GM19372 (cell line): ENCODE measurements at regions not wholly inside any gene's neighbourhood (a gene's known extent, or its start where the extent isn't known, plus 50 kb on each side); places are given as distances from the start of the nearest gene placed in this dataset.

Experiments
- ATAC-seq: cut with Tn5 transposase; IDR thresholded peaks from one replicate; pipeline ENCODE4 v1.9.1; 2021; ENCODE audit warnings: mild to moderate bottlenecking, low read depth, moderate library complexity; ENCODE audit not compliant: unreplicated experiment

DNA sequence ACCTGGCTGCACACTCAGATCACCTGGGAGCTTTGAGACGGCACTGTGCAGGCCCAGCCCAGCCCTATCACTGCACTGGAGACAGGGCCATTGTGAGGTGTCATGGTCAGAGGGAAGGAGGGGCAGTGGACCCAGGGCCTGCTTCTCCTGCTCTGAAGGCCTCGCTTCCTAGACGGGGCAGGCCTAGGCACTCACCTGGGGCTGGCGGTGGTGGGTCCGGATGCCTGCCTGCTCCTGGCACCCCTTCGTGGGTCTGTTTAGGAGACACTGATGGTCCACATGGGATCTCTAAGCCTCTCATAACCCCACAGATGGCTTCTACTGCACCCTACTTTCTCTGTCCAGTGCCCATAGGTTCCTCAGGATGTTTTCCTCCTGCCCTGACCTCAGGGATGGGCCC lies 230.9 kb downstream of the MATN1 start:
- ATAC-seq: no peak

DNA sequence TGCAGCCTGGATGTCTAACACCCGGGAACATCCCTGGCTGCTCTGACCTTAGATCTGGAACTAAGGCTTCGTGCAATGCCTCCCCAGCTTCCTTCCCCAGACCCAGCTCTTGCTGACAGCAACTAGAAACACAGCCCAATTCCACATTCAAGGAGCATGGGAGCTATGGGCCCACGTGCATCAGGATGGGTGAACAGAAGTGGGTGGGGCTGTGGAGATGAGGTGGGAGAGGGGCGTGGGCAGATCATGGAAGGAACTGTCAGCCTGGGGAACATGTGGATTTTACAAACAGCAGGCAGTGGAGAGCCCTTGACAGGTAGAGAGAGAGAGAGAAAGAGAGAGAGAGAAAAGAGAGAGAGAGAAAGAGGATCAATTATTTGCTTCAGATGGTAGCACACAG lies 231.6 kb downstream of the MATN1 start:
- no peak for ATAC-seq

DNA sequence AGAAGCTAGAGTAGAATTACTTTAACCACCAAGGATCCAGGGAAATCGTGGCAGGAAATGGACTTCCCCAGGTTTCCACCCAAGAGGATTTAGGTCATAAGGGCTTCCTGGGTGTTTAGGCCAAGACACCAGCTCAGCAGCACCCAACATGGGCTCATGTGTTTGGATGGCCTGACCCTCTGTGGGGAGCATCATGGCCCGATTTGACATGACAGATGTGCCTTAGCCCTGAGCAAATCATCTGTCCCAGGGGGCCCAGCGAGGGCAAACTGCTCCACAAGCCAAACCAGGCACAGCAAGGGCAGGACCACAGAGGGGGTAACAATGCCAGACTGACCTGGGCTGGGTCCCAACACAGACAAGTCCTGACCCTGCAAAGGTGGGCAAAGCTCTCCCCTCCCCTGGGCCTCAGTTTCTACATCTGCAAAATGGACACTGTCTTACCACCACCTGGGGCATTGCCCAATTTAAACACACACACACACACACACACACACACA lies 232.8 kb downstream of the MATN1 start:
- ATAC-seq: no peak

DNA sequence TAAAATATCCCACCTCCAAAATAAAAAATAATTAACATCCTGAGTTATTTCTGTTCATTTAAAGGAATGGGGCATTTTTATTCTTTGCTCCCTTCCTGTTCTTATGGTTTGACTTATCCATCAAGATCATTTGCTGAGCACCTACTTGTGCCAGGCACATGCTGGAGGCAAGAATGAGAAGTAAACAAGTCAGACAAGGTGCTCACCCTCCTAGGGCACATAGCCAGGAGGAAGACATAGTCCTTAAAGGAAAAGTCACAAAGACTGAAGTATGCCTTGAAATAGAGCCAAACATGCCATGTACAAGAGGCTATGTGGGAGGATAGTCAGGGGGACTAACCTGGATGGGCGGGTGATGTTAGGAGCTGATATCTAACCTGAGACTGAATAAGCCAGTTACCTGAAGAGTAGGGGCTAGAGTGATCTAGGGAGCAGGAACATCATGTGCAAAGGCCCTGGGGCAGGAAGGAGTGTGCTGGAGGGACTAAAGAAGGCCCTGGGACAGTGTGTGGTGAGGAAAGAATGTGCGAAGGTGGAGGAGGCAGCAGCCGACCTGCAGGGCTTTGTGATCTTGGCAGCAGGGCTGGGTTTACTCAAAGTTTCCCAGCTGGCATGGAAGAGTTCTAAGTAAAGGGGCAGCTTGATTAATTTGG lies 233.5 kb downstream of the MATN1 start:
- ATAC-seq: no peak

DNA sequence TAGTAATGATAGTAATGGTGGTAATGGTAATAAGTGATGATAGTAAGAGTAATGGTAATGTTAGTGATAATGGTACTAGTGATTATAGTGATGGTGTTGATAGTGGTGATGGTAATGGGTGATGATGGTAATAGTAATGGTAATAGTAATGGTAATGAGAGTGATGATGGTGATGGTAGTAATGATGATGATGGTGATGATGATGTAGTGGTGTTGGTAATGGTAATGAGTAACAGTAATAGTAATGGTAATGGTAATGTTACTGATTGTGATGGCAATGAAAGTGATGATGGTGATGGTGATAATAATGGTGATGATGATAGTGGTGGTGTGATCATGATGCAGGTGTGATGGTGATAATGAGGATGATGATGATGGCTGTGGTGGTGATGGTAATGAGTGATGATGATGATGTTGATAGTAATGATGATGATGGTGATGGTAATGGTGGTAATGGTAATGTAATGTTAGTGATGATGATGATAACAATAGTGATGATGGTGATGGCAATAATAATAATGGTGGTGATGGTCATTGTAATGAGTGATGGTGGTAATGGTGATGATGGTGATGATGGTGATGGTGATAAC lies 235.0 kb downstream of the MATN1 start:
- no peak for ATAC-seq

DNA sequence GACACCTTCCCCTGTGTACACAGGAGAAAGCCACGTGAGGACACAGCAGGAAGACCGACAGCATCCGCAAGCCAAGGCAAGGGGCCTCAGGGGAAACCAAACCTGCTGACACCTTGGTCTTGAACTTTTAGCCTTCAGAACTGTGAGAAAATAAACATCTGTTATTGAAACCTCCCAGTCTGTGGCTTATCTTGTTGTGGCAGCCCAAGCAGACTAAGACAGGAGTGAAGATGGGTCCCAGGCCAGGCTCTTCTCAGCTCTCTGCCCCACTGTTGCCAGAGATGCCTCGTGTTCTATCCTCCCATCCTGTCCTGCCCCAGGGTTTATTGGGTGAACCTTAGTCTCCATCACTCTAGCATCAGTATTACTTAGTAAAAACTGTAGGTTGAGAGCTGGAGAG lies 236.3 kb downstream of the MATN1 start:
- ATAC-seq: no peak

DNA sequence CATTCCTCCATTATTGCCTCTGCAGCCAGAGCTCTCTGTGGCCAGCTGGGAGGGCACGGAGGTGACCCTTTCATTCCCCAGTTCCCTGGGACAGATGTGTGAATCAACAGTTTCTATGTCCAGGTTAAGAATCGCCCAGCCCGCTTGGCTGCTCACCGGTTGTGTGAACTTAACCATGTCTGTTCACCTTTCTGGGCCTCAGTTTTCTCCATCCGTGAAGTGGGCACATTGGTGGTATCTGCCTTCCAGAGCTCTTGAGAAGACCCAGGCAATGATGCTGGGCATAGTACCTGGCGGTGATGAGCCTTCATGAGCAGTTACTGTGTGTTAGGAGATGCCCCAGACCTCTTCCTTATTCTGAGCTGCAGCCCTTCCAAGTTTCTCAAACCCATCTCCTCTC lies 238.3 kb downstream of the MATN1 start:
- no peak for ATAC-seq

DNA sequence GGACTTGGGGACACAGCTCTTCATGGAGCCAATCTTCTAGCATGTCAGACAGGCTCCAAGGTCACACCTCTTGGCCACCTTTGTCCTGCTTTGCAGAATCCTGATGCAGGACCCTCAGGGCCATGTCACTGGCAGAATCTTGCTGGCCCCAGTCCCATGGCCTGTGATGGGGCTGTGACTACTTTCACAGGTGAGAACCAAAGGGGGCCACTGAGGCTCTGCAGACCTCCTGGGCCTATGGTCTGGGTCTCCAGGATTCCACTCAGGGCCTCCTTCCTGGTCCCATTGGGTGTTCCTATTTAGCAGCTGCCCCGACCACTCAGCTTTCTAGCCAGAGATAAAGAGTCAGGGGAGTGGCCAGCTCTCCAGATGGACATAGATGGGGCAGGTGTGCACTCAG lies 238.7 kb downstream of the MATN1 start:
- no peak for ATAC-seq

DNA sequence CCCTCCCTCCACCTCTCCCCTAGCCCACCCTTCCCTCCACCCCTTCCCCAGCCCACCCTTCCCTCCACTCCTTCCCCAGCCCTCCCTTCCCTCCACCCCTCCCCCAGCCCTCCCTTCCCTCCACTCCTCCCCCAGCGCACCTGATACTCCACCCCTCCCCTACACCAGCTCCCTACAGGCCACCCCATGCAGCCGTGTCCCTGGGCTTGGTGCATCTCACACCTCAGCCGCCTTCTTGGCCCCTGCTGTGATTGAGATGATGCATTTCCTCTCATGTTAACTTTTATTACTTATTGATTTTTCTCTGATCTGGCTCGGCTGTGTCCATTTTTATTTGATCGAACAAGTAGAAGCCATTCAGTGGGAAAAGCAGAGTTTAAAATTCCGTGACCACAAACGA lies 243.8 kb downstream of the MATN1 start:
- no peak for ATAC-seq

DNA sequence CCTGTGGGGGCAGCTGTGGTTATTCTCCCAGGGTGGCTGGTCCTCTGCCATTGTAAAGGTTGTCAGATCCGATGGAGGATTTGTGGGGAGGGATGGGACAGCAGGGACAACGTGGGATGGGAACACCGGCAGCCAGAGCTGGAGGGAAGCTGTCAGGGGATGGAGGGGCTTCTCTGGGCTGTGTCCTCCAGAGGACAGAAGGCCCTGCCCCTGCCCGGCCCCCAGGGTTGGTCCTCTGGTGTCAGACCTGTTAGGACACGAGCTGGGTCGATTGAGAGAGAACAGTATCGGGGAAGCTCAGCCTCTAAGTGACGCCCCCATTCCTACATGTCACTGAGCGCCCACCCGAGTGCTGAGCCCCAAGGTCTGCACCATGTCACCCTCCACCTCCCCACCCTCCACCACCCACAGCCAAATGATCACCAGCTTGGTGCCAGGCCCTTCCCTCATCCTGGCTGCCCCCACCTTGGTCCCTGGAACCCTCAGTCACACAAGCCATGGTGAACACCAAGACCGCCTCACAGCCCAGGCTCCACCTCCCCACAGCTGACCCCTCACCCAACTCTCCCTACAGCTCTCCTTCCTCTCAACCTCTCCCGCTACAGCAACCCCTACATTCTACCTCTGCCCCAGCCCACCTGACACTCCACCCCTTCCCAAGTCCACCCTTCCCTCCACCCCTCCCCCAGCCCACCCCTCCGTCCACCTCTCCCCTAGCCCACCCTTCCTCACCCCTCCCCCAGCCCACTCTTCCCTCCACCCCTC lies 244.4 kb downstream of the MATN1 start:
- no peak for ATAC-seq

DNA sequence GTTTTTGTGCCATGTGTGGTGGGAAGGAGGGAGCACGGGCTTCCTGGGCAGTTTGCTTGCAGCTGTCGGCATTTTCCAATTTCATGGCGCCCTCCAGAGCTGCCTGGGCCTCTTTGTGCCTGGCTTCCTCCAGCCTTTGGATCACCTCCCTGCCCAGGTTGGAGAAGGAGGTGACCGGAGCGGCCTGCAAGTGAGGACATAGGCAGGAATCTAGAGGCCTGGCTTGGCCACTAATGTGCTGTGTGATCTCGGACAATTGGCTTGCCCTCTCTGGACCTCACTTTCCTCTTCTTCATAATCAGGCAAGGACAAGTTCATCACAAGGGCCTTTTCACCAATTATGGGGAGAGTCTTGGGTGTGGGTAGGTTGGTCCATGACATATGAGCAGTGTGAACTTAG lies 245.1 kb downstream of the MATN1 start:
- ATAC-seq: no peak

DNA sequence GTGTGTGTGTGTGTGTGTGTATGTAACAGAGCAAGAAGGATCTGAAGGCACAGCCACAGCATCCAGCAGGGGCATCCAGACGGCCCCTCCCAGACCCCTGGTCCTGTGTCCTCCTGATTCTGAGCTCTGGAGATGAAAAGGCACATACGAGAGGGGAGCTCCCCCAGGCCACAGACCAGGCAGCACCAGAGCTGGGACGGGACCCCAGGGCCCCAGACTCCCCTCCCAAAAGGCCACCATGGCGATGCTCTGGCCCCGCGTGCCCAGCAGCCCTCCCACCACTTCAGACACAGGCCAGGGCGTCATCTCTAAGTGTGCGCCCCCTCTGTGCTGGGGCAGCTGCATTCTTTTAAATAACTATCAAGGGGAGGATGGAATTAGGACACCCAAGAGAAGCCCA lies 245.8 kb downstream of the MATN1 start:
- ATAC-seq: no peak

DNA sequence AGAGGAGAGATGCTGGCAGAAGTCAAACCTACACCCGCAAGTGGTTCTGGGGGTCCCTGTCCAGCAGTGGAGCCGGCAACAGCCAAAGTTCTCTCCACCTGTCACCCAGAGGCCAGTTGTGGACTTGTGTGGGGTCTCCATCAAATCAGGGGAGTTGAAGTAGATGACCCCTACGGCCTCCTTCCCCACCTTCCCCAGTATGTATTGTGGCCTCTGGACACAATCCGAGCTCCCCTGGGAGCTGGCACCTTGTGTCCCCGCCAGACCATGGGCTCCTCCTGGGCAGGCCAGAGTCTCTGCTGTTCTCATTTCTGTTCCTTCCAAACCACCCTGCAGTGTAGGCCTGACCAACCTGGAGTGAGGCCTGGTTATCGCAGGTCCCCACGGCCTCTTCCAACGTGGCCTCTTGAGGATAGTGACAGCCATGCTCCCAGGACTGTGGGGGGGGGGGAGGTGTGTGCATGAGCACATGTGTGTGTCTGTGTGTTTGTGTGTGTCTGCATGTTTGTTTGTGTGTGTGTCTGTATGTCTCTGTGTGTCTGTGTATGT lies 246.4 kb downstream of the MATN1 start:
- ATAC-seq: no peak

DNA sequence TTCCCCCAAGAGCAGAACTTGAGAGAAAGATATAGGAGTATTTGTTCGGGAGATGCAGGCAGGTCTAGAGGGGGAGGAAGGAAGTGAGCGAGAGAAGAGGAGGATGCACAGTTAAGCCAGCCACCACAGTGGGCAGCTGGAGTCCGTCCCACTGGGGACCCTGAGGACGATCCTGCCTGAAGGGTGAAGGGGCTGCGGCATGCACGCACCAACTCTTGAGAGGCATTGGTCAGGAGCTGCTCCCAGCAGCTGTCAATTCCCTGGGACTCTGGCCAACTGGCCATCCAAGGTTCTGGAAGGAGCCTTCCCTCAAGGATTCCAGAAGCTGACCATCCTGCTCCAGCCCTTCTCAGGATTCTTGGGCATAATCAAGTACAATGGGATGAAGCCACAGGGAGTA lies 246.9 kb downstream of the MATN1 start:
- ATAC-seq: no peak

DNA sequence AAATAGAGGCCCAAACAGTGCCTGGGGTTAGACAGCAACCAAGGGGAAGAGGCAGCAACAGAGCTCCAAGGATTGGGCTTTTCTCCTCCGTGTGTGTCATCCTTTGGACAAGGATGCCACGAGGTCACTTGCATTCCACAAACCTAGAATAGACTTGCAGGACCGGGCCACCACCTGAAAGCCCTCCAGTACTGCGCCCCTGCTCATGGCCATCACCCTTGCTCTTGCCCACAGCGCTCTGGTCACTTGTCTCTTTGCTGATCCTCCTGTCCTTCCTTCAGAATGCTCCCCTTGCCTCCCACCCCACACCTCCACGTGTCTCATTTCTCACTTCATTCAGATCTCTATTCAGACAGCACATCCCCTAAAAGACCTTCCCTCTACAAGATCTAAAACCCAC lies 247.4 kb downstream of the MATN1 start:
- no peak for ATAC-seq

DNA sequence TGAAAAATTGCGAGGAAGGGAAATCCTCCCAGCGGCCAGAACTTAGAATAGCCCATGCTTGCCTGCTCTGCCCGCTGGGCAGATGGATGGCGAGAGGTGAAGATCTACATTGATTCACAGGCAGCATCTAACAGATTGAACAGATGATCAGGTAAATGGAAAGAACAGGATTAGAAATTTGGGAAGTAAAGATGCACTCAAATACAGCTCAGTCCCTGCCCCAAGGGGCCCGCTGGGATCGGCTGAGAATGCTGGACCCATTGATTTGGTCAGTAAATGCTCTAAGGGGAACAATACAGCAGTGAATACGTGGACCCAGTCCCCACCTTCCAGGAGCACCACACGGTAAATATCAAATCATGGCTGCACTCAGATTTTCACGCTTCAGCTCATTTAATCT lies 248.2 kb downstream of the MATN1 start:
- no peak for ATAC-seq

DNA sequence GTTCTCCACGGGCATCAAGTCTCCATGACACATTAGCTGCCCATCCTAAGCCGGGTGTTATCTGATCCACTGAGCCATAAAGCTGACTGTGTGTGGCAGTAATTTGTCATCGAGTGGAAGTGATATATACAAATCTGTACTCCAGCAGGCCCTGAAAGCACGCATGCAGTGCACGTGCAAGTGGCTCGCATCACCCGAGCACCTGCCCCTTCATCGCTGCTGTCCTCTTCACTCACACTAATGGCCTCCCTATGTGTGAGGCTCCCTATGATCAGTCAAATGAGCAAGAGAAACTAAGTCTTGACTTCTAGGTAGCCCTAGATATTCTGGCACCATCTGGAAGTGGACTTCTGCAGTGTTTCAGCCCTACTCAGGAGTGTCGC lies 248.6 kb downstream of the MATN1 start:
- ATAC-seq: no peak

DNA sequence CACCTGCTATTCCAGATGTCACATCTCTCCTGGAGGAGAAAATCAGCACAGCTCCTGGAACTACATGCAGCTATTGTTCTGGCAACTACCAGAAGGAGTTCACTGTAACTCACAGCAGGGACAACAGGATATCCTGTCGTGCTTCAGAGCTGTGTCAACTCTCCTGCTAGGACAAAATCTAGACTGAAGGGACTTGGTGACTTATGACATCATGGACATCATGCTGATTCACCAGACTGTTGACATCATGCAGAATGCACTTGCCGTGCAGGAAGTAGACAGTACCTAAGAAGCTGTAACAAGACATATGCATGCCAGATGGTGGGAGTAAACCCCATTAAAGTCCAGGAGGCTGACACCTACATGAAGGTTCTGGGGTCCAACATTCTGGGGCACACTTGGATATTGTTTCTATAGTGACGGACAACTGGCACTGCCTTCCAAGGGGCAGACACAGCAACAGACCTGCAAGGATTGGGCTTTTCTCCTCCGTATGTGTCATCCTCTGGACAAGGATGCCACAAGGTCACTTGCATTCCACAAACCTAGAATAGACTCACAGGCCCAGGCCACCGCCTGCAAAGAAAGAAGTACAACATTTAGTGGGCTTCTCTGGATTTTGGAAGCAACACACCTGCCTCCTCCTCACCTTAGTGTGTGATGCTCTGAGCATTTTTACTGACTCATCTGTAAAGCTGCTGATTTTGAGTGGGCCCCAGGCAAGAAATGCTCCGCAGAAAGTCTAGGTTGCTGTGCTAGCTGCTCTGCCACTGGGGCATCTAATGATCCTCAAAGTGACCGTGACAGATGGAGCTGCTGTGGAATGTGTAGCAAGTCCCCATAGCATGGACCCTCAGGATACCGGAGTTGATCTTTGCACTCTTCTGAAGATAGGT lies 249.2 kb downstream of the MATN1 start:
- ATAC-seq: no peak

DNA sequence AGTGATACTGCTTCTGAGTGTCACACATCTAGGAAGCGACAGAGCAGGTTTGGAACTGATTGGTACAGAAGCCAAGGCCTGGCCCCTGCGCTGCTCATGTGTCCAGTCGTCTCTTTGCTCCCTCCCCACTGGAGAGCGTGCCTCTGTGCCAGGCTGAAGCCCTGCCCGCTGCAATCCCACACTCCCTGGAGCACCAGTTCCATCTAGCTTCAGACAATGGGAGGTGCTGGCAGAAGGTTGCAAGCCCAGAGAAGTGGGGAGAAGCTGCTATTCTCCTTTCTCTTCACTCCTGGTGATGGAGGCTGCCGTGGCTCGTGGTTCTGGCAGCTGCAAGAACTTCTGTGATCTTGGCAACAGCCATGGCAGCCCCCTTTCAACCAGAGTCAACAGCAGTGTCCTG lies 250.9 kb downstream of the MATN1 start:
- ATAC-seq: no peak

DNA sequence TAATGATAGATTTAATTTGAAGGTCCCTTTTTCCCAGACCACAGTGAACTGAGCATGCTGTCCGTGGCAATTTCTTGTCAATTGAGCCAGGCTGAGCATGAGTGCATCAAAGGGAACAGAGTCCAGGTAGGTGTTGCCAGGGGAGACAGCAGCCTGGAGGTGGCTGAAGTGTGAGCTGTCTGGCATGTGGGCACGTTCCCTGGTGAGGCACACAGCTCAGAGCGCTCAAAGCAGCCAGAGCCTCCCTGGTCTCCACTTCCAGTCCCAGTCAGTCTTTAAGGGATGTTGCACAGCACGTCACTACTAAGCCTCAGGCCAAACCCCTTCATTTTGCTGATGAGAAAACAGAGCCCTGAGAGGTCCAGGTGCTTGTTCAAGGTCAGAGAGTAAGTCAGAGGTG lies 251.4 kb downstream of the MATN1 start:
- no peak for ATAC-seq

DNA sequence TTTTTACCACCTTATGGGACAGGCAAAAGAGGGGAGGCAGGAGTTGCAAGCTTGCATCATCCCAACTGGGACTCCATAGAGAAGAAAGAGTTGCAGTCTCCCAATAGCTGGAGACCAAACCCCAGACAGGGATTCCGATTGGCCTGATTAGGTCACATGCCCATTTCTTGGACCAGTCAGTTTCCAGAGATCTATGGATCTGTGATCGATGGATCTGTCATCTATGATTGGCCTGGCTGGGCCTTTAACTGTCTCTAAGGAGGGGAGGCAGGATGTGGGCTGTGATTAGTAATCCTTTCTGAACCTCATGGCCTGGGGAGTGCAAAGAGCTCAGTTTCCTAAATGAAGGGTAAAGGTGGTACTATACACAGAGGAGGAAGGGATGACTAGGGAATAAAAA lies 252.1 kb downstream of the MATN1 start:
- no peak for ATAC-seq
